Skeletal muscle satellite cell (primary cell): ENCODE measurements at regions not wholly inside any gene's neighbourhood (a gene's known extent, or its start where the extent isn't known, plus 50 kb on each side); places are given as distances from the start of the nearest gene placed in this dataset.

Experiments used
- H3K27me3 ChIP-seq: 2 replicates; pipeline ENCODE4 v1.7.0; 2013; ENCODE audit warnings: low read length; ENCODE audit not compliant: control insufficient read depth, insufficient read depth
- H3K36me3 ChIP-seq: 2 replicates; pipeline ENCODE4 v1.7.0; 2013; ENCODE audit warnings: mild to moderate bottlenecking, control low read depth, low read length; ENCODE audit not compliant: insufficient read depth
- H3K4me1 ChIP-seq: 2 replicates; pipeline ENCODE4 v1.7.0; 2013; ENCODE audit warnings: low read length; ENCODE audit not compliant: control insufficient read depth, insufficient read depth
- H3K4me2 ChIP-seq: 2 replicates; pipeline ENCODE4 v1.7.0; 2013; ENCODE audit warnings: mild to moderate bottlenecking, low read length
- H3K4me3 ChIP-seq: 2 replicates; pipeline ENCODE4 v1.7.0; 2013; ENCODE audit warnings: low read length
- H3K9ac ChIP-seq: 2 replicates; pipeline ENCODE4 v1.7.0; 2013; ENCODE audit warnings: mild to moderate bottlenecking, low read depth, low read length, moderate library complexity
- H3K9me3 ChIP-seq: replicated peaks from 2 replicates; pipeline ENCODE4 v1.7.0; 2013; ENCODE audit warnings: mild to moderate bottlenecking, control low read depth, low read length

- Histone ChIP-seq H3K36me3 (no peaks in the 10 kb centered on the region), H3K4me1 (peaks cover 6% of the 10 kb centered on the region), H3K4me3 (no peak overlapping the region), H3K9ac (no peak overlapping the region), H3K4me2 (no peak overlapping the region), H3K9me3 (no peaks in the 10 kb centered on the region), H3K27me3 (no peaks in the 10 kb centered on the region)
Observed at GRCh38 chr3:148131990-148132638, 565.6 kb upstream of the AGTR1 start.

GRCh38 chr3:148136816-148137215, 560.9 kb upstream of the AGTR1 start:
- no peak overlapping the region for H3K4me2 ChIP-seq
- no peaks in the 10 kb centered on the region for H3K36me3 ChIP-seq
- H3K4me3 ChIP-seq = no peak overlapping the region
- no peak overlapping the region for H3K9ac ChIP-seq
- peaks cover 6% of the 10 kb centered on the region for H3K4me1 ChIP-seq
- H3K27me3 ChIP-seq = no peaks in the 10 kb centered on the region
- no peaks in the 10 kb centered on the region for H3K9me3 ChIP-seq

- Histone ChIP-seq H3K27me3 (no peaks in the 10 kb centered on the region), H3K4me2 (no peak overlapping the region), H3K4me3 (no peak overlapping the region), H3K9me3 (no peaks in the 10 kb centered on the region), H3K36me3 (no peaks in the 10 kb centered on the region), H3K9ac (no peak overlapping the region), H3K4me1 (peaks cover 19% of the 10 kb centered on the region)
Observed at GRCh38 chr3:148146241-148146640, 551.5 kb upstream of the AGTR1 start.

GRCh38 chr3:148146947-148147826, 550.5 kb upstream of the AGTR1 start:
- Histone ChIP-seq H3K9ac (no peak overlapping the region), H3K9me3 (no peaks in the 10 kb centered on the region), H3K4me1 (peaks cover 19% of the 10 kb centered on the region), H3K4me2 (peak overlapping the region; percentile 69), H3K4me3 (no peak overlapping the region), H3K27me3 (no peaks in the 10 kb centered on the region), H3K36me3 (no peaks in the 10 kb centered on the region)

- Histone ChIP-seq H3K36me3 (no peaks in the 10 kb centered on the region), H3K4me3 (no peak overlapping the region), H3K9ac (no peak overlapping the region), H3K4me2 (peak overlapping the region; percentile 37), H3K4me1 (peaks cover 19% of the 10 kb centered on the region), H3K9me3 (no peaks in the 10 kb centered on the region), H3K27me3 (no peaks in the 10 kb centered on the region)
Observed at GRCh38 chr3:148147903-148148302, 549.8 kb upstream of the AGTR1 start.

- Histone ChIP-seq H3K4me1 (peaks cover 19% of the 10 kb centered on the region), H3K36me3 (no peaks in the 10 kb centered on the region), H3K4me3 (no peak overlapping the region), H3K4me2 (no peak overlapping the region), H3K27me3 (no peaks in the 10 kb centered on the region), H3K9ac (no peak overlapping the region), H3K9me3 (no peaks in the 10 kb centered on the region)
Observed at GRCh38 chr3:148149556-148149955, 548.1 kb upstream of the AGTR1 start.

- Histone ChIP-seq H3K4me3 (no peak overlapping the region), H3K9me3 (no peaks in the 10 kb centered on the region), H3K9ac (no peak overlapping the region), H3K4me1 (peaks cover 19% of the 10 kb centered on the region), H3K27me3 (no peaks in the 10 kb centered on the region), H3K36me3 (no peaks in the 10 kb centered on the region), H3K4me2 (no peak overlapping the region)
Observed at GRCh38 chr3:148150141-148150540, 547.6 kb upstream of the AGTR1 start.

GRCh38 chr3:148158210-148158609, 539.5 kb upstream of the AGTR1 start:
- H3K4me2 ChIP-seq = no peak overlapping the region
- H3K9ac ChIP-seq = no peak overlapping the region
- no peaks in the 10 kb centered on the region for H3K9me3 ChIP-seq
- H3K36me3 ChIP-seq = no peaks in the 10 kb centered on the region
- peaks cover 3% of the 10 kb centered on the region for H3K4me1 ChIP-seq
- H3K4me3 ChIP-seq = no peak overlapping the region
- H3K27me3 ChIP-seq = no peaks in the 10 kb centered on the region

GRCh38 chr3:148162132-148162531, 535.6 kb upstream of the AGTR1 start:
- no peak overlapping the region for H3K4me2 ChIP-seq
- H3K27me3 ChIP-seq = no peaks in the 10 kb centered on the region
- no peak overlapping the region for H3K9ac ChIP-seq
- no peak overlapping the region for H3K4me3 ChIP-seq
- H3K36me3 ChIP-seq = no peaks in the 10 kb centered on the region
- no peaks in the 10 kb centered on the region for H3K9me3 ChIP-seq
- H3K4me1 ChIP-seq = peaks cover 3% of the 10 kb centered on the region

- H3K4me2 ChIP-seq = no peak overlapping the region
- H3K36me3 ChIP-seq = no peaks in the 10 kb centered on the region
- H3K4me3 ChIP-seq = no peak overlapping the region
Observed at GRCh38 chr3:148168347-148168746, 529.4 kb upstream of the AGTR1 start.

GRCh38 chr3:148173851-148174250, 523.9 kb upstream of the AGTR1 start:
- no peaks in the 10 kb centered on the region for H3K27me3 ChIP-seq
- no peak overlapping the region for H3K4me2 ChIP-seq
- no peaks in the 10 kb centered on the region for H3K9me3 ChIP-seq
- peaks cover 8% of the 10 kb centered on the region for H3K4me1 ChIP-seq
- no peak overlapping the region for H3K4me3 ChIP-seq
- no peak overlapping the region for H3K9ac ChIP-seq
- H3K36me3 ChIP-seq = no peaks in the 10 kb centered on the region

More at GRCh38 chr3:148168347-148168746, 529.4 kb upstream of the AGTR1 start:
- Histone ChIP-seq H3K27me3 (no peaks in the 10 kb centered on the region), H3K9me3 (no peaks in the 10 kb centered on the region), H3K9ac (no peak overlapping the region), H3K4me1 (peaks cover 3% of the 10 kb centered on the region)
